ENCODE measurements at regions not wholly inside any gene's neighbourhood (a gene's known extent, or its start where the extent isn't known, plus 50 kb on each side); places are given as distances from the start of the nearest gene placed in this dataset.

GRCh38 chr9:13467157-13467556 lies 187.7 kb upstream of the MPDZ start:
- TF ChIP-seq POLR2AphosphoS5 (IDR thresholded peaks at IDR 0.05) (no peak), CTCF (IDR thresholded peaks at IDR 0.05) (no peak)
